Upper lobe of left lung (tissue), 4 donors: ENCODE measurements at regions not wholly inside any gene's neighbourhood (a gene's known extent, or its start where the extent isn't known, plus 50 kb on each side); places are given as distances from the start of the nearest gene placed in this dataset.

Experiments
- POLR2AphosphoS5 ChIP-seq, 2 donors: sonication (generic); formaldehyde crosslinking; IDR thresholded peaks; one replicate each; pipeline ENCODE4 v1.5.1; 2017; ENCODE audit warnings: antibody characterized with exemption in 2 of 2
- TF ChIP-seq, protein P1 (sequence below), 6 experiments: fragments of 450-650 bp in 4 of 6; fragments of 200-600 bp in 2 of 6; sonication (generic) in 2 of 6; IDR thresholded peaks; one replicate each; pipeline ENCODE4 v1.5.1; 2016 to 2019; ENCODE audit warnings: antibody characterized with exemption in 6 of 6

DNA sequence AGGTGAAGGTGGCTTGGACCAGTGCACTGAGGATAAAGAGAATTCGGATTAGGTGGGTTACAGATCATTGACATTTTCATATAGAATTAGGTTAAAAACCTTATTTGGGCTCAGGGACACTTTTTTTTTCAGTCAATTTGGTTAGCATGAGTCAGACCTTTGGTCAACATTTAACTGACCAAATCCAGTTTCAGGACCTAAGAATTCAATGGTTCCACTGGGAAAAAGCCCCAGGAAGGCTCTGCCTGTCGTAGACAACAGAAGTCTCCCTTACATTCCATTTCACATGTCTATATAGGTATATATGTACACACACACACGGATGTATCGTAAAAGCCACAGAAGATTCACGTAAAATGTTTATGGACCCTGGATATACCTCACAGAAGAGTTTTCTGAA lies 184.2 kb upstream of the RREB1 start:
- TF ChIP-seq POLR2AphosphoS5 (IDR thresholded peaks at IDR 0.05), result no peak
- TF ChIP-seq, protein P1, sequence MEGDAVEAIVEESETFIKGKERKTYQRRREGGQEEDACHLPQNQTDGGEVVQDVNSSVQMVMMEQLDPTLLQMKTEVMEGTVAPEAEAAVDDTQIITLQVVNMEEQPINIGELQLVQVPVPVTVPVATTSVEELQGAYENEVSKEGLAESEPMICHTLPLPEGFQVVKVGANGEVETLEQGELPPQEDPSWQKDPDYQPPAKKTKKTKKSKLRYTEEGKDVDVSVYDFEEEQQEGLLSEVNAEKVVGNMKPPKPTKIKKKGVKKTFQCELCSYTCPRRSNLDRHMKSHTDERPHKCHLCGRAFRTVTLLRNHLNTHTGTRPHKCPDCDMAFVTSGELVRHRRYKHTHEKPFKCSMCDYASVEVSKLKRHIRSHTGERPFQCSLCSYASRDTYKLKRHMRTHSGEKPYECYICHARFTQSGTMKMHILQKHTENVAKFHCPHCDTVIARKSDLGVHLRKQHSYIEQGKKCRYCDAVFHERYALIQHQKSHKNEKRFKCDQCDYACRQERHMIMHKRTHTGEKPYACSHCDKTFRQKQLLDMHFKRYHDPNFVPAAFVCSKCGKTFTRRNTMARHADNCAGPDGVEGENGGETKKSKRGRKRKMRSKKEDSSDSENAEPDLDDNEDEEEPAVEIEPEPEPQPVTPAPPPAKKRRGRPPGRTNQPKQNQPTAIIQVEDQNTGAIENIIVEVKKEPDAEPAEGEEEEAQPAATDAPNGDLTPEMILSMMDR (IDR thresholded peaks at IDR 0.05), result no peak
